ENCODE measurements at regions not wholly inside any gene's neighbourhood (a gene's known extent, or its start where the extent isn't known, plus 50 kb on each side); places are given as distances from the start of the nearest gene placed in this dataset.

DNA sequence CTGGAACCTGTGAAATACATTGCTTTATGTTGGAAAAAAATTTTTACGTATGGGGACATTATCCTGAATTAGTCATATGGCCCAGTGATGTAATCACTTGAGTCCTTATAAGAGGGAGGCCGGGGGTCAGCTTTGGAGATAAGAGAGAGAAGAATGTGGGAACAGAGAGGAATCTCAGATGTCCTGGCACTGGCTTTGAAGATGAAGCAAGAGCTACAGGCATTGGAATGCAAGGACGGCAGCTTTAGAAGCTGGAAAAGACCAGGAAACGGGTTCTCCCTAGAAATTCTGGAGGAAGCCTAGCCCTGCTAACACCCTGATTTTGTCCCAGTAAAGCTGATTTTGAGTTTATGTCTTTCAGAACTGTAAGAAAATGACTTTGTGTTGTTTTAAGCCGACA, 1129.9 kb upstream of the GYPC start:
- no peak for DNase-seq

DNA sequence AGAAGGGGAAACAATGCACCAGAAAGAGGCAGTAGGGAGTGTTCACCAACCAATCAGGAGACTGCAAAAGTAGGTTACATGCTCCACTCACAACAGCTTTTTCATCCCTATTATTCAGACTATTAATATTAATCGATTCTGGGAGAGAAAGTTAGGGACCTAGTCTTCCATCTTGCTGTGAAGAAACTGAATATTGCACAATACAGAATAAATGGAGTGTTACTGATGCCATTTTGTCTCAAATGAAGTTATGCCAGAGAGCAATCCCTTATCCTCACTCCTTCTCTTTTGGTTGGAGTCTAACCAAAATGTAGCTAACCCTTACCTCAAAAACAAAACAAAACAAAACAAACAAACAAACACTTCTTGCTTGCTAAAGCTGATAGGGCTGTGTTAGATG, 1120.9 kb upstream of the GYPC start:
- DNase-seq = no peak

DNA sequence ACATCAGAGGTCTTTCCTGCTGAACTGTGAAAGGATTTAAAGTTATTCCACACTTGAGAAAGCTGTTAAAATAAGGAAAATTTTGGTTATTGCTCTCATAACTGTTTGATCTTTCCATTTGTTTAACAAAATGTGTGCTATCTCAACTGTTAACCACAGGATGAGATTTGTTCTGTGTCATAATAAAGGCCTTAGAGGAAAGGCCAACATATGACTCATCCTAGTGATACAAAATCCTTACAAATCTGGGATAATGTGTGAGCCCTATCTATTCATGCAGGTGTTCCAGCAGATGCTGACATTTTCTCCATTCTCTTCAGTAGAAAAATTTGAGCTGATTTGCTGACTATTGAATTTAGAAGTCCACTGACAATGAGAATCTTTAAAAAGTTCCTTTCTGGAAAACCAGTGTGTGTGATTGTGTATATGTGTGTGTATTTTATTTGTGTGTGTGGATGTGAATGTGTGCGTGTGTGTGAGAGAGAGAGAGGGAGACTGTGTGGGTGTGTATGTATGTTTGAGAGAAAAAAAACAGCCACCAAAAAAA, 1111.9 kb upstream of the GYPC start:
- no peak for DNase-seq

DNA sequence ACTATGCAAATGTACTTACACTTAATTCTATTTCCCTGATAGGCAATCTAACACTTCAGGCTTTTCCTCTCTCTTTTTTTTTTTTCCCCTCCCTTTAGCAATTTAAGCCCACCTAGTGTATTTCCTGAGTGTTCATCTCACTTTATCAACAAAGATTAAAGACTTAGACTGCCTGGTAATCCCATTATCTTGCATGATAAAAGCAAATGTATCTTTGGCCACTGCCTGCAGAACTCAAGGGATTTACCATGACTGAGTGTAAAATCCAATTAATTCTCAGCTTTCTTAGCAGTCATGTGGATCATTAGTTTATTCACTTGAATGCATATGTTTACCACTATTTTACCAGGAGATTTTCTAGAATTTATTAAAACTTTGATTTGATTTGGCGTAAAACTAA, 1102.2 kb upstream of the GYPC start:
- no peak for DNase-seq

DNA sequence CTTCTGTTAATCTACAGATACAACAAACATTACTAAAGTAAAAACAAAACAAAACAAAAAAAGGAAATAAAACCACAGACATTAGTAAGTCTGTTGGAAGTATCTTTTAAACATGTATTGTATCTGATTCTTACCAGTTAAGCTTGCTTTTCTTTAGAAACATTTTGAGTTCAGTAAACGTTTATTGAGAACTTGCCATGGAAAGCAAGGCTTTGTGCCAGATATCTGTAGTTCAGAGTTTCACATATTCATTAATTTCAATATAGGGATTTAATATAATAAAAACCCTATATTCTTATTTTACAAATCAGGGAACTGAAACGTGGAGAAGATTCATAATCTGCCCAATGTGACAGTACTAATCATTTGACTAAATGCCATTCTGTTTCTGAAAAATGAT, 1101.0 kb upstream of the GYPC start:
- no peak for DNase-seq

DNA sequence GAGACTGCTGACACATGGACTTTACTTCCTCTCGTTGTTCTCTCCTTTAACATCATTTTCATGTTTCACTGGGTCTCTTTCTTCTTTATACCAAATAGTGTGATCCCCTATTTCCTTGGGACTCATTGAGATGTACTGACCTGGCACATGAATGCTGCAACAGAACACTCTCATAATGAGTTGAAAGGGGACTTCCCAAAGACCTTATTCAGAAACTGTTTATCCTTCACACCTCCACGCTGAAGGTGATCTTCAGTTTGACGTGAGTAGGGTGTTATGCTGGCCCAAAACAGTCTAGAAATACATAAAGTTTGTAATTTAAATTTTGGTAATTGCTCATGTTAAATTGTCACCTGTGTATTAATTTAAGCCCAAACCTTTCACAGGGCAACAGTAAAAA, 1096.8 kb upstream of the GYPC start:
- no peak for DNase-seq

DNA sequence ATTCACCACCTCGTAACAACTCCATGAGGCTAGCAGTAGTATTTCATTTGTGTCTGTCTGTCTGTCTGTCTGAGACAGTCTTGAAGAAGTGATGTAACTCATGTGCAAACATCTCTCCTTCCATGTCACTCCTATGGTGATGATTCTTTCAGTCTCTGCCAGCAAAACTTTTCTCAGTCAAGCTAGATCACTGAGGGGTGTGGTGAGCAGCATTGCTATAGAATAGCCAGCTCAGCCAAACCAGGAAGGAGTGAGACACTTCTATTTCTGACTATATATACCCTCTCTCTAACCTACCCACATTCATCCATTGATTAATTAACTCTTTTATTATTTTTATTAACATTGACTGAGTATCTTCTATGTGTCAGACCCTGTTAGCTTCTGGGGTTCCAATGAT, 1095.1 kb upstream of the GYPC start:
- no peak for DNase-seq

DNA sequence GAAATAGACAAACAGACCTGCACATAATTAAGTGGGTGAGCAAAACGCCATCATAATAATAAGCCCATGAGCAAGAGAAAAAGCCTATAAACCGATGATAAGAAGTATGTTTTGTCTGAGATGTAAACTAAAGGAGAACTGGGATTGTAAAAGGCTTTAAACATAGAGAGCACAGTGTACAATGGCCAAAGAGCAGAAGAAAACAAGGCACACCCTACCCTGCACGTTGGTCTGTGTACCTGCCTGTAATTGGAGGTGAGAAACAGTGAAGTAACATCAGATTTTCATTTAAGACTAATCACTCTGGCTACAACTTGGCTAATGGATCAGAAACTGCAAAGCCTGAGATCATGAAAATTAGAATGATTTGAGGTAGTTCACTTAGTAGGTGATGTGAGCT, 1094.7 kb upstream of the GYPC start:
- DNase-seq = no peak

DNA sequence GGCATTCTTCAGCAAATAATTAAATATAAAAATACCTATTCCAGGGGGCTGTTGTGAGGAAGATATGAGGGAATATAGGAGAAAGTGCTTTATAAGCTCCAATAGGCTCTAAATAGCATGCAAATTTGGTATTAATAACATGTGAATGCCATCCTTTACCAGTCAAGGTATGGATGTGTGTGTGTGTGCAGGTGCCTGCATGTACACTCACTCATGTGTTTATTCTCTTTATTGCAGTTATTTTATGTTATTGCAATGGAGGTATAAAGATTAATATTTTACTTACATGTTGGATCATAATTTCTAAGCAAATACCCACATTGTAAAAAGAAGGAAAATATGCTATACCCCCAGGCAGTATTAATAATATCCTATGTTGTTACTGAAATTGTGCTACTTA, 1093.0 kb upstream of the GYPC start:
- DNase-seq = no peak

DNA sequence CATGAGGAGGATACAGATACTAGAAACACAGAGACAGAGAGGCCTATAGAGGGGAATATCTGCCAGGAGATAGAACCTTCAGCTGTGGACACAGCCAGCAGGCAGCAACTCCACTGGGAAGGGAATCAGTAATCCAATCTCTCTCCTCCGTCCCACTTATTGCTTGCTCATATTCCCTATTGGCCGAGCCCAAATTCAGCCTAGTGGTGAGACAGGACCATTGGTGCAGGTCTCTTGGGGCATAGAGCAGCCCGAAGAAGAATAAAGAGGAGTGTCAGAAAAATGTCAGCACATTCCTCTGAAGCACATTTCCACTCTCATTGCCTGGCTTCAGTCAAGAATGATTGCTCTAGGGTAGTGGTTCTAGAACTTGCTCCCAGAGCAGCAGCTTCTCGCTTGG, 1091.5 kb upstream of the GYPC start:
- no peak for DNase-seq

DNA sequence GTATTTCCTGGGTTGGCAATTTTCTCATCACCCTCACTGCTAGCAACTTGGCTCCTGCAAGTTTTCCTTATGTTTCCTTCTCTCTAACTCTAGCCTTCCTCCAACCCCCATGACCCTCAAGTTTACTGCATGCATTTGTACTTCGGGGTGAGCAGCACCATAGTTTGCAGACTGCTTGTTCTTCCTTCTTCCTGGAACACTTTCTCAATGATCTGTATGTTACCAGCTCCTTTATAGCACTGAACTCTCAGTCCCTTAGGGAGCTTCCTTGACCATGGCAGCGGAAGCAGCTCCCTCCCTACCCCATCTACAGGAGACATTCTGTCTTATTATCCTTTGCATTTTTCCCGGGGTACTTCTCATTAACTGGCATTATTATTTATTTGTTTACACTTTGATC, 1089.5 kb upstream of the GYPC start:
- DNase-seq = no peak

DNA sequence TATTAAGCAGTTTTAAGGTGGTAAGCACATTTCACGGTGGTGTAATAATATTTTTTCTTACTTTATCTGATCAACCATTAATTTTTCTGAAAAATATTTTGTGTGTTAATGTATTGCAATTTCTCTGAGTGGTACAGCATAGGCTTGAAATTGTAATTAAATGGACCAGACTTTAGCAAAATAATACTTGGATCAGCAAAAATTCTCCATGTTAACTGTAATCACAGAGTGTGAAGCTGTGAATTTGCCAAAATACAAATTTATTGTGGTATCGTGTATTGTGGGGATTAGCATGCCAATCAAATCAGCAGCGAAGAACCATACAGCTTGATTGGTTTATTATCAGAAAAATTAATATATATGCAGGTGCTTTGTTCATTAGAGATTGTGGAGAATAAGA, 1088.9 kb upstream of the GYPC start:
- no peak for DNase-seq

DNA sequence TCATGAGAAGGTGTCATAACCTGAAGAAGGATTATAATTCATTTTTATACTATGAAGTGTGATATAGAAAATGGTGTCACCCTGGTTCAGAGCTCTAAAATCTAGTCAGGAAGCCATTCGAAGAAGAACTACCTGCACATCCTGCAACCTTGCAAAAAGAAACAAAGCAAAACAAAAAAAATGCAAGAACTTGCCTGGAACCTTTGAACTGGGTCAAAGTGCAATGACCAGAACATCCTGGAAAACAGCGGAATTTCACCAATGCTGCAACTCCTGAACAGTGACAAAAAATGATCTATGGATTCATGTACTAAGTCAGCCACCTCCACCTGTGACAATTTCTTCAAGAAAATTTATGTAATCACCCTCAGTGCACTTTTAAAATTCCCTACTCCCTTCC, 1083.3 kb upstream of the GYPC start:
- DNase-seq = no peak

DNA sequence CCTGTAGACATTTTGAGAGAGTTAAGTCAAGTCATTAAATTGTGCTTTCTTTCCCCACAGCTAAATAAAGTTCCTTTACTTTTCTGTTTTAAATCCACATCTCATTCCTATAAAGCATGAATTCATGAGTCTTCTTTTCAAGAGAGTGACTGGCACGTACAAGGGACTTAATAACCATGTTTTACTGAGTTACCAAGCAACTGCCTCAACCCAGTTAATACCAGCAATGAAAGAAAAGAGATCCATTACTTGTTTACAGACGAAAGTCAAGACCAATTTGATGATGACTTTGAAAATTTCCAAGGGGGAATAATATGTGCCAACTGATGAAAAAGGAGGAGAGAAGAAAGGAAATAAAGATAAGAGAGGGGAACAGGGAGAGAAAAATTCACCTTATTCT, 1082.5 kb upstream of the GYPC start:
- no peak for DNase-seq

DNA sequence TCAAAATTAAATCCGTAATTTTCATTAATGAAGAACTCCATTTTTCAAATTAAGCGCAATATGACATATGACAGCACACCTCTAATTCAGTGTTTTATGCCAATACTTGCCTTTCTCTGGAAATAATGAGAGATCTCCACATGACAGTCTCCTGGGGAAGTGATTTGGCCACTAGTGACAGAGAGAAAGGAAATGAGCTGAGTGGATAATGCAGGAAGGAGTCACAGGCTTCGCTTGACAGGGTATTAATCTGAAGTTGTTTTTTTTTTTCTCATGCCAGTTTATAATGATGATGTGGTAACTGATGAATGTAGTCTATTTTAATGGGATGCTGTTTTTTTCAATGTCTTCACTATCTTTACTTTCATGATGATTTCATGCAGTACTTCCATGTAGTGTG, 1079.4 kb upstream of the GYPC start:
- no peak for DNase-seq

DNA sequence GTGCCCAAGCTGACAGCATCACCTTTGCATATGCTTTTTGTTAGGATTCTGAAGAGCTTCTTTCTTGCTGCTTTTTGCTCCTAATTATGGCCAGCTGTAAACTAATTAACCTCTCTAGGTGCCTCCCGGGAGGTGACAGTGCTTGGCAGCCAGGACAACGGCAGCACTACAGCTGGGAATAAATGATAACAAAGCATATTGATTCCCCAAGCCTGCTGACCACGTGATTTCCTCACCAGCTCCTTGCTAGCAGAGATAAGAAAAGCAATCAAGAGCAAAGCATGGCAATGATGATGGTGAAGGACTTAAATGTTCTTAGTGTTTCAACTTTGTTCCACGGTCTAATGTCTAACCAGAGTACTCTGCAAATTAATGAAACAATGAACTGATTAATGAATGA, 1074.4 kb upstream of the GYPC start:
- DNase-seq = no peak

DNA sequence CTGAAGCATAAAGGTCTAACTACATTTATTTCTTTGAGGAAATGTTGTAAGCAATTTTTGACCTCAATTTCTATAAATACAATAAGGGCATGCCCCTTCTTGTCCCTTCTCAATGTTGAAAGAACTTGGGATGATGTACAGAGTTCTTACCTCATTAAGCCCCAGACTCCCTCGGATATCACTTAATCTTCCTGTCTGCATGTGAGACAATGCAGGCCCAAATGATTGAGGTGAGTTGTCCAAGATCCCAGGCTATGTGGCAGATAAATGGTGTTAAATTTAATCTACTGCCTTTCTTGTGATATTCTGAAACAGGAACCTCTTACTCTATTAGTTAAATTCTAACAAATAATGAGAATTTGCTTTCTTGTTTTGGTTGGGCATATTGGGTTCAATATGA, 1073.4 kb upstream of the GYPC start:
- DNase-seq = no peak

DNA sequence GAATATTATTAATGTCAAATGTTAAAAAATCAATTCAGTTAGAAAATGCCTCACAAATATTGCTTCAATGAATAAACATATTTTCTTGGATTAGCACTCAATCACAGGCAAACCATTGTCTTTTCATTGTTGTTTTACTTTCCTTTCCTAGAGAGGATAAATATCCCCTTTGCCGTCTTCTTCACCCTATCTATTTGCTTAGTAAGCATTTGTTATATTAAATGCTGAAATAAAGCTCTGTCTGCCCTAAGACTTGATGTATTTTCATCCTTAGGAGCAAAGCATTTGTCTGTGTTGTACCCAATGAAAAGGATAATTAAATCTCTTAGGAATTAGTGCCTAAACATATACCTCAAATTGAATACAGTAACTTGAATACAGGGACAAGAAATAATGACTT, 1071.2 kb upstream of the GYPC start:
- no peak for DNase-seq

DNA sequence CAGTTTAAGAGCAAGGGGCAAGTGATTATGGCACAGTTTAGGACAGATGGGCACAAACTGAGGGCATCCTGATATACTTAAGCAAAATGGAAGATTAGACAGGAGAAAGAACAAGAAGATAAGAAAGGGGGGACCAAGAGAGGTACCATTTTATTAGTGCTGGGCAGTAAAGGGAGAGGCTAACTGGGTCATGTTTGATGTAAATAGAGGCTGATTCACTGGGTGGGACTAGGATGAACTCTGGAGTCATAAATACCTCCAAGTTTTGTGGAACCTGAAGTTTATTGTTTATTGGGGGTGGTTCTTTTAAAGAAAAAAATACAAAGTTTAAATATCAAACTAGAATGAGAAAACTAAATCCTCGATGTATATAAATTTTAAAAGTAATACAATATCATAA, 1067.2 kb upstream of the GYPC start:
- no peak for DNase-seq

DNA sequence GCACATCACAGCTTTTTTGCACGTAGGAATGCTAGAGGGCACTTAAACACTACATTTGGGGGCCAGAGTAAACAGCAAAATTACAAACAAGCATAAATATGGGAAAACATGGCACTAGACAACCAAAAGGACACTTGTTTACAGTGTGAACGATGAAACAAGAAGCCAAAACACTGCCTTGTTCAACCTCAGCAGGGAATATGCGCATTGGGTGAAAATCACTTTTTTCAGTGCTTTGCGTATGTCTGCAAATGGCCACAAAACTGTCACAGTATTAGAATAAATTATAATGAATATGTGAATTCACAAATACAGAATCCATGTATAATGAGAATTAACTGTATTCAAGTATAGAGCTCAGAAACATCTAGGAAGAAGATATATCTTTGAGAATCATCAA, 1064.0 kb upstream of the GYPC start:
- DNase-seq = no peak

DNA sequence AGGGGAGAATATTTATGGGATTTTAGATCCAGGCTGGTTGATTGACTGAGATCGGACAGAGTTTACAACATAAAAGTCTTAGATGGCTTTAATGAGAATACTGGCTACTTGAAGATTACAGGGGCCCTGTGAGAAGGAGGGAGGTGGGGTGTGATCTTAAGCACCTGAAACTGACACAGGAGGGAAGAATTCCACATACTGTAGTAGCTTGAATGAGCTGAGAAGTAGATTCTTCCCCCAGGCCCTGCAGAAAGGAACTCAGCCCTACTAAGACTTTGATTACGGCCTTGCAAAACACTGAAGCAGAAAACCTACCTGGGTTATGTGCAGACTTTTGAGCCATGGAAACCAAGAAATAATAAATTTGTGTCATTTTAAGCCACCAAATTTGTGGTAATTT, 1062.9 kb upstream of the GYPC start:
- DNase-seq = no peak

DNA sequence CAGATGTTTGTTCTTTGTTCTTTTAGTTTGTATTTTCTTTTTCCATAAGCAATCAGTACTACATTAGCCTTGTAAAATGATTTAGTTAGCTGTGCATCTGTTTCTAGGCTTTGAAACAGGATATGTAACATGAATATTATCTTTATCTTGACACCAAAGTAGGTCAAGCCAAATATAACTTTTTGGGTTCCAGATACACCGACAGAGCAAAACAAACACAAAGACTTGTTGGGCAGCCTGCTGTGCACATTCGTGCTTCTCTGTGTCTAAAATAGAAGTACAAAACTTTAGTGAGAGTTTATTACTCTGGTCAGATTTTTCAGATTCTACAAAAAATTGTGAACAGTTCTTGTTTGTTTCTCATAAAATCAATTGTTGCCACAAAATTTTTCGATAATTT, 1059.3 kb upstream of the GYPC start:
- no peak for DNase-seq

DNA sequence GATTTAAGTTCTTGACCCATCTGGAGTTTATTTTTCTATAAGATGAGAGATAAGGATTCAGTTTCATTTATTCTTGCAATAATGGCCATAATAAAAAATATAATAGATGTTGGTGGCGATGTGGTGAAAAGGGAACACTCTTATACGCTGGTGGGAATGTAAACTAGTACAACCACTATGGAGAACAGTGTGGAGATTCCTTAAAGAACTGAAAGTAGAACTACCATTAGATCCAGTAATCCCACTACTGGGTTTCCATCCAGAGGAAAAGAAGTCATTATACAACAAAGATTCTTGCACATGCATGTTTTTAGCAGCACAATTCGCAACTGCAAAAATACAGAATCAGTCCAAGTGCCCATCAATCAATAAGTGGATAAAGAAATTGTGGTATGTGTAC, 1040.5 kb upstream of the GYPC start:
- DNase-seq = no peak

DNA sequence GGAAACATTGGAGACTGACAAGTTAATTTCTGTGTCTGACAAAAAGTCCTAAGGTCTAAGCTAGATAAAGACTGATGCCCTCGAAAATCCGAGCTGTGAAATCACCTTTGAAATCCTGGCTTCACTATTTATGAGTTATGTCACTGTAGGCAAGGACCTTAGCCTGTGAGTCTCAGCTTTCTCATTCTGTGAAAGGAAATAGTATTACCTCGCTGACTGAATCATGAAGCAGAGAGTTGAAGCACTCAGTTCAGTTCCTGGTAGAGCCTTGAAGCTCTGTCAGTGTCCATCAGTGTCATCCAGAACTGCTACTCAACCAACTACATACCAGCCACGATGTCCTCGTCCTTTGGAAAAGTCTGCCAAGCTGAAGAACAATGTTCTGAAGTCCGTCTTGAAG, 1025.6 kb upstream of the GYPC start:
- no peak for DNase-seq

DNA sequence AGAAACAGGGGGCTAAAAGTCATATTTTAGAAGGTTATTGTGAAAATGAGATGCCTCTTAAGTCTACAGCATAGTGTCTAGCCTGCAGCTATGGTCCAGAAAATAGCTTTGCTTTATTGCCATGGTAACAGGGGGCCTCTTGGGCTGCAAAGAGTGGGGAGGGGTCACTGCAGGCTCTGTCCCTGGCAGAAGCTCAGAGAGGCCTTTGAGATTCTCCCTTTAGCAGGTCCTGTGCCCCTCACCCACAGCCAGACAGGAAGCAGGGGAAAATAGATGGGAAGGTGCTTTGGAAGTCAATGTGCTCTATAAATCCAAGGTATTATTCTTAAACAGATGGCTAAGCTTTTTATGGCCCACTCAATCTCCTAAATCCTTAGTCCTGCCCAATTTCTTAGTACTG, 1021.3 kb upstream of the GYPC start:
- no peak for DNase-seq

DNA sequence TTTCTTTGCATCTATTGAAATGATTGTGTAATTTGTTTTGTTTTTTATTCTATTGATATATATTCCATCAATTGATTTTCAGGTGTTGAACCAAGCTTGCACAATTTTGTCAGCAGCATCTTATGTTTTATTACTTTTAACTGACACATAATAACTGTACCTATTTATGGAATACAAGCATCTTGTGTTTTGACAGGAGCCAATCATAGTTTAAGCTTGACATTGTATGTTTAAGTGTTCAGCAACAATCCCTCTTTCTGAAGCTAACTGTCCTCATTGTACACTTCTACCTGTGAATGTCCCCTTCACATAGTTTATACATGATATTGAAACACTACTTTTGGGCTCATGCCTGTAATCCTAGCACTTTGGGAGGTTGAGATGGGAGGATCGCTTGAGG, 1017.6 kb upstream of the GYPC start:
- no peak for DNase-seq

Measured in activated CD8-positive, alpha-beta memory T cell treated with anti-CD3 and anti-CD28 coated beads, Interleukin-2, amount 50 U/mL, for 48 hours (primary cell).